Nephron progenitor cell (in vitro differentiated cells): ENCODE measurements at regions not wholly inside any gene's neighbourhood (a gene's known extent, or its start where the extent isn't known, plus 50 kb on each side); places are given as distances from the start of the nearest gene placed in this dataset.

Experiments used
- DNase-seq: peaks from one replicate; pipeline ENCODE4 v3.0.0; 2021
- H3K27ac Mint-ChIP-seq: 2 replicates; pipeline ENCODE4 v1.8.0; 2021; ENCODE audit warnings: mild to moderate bottlenecking, moderate library complexity, mixed read lengths
- H3K27me3 Mint-ChIP-seq: 2 replicates; pipeline ENCODE4 v1.8.0; 2021; ENCODE audit warnings: mild to moderate bottlenecking, low read depth, mixed read lengths; ENCODE audit not compliant: poor library complexity
- H3K36me3 Mint-ChIP-seq: 2 replicates; pipeline ENCODE4 v1.8.0; 2021; ENCODE audit warnings: low read depth, mixed read lengths
- H3K4me1 Mint-ChIP-seq: 2 replicates; pipeline ENCODE4 v1.8.0; 2021; ENCODE audit warnings: mixed read lengths
- H3K4me3 Mint-ChIP-seq: 2 replicates; pipeline ENCODE4 v1.8.0; 2021; ENCODE audit warnings: mild to moderate bottlenecking, moderate library complexity, mixed read lengths
- H3K9me3 Mint-ChIP-seq: 2 replicates; pipeline ENCODE4 v1.8.0; 2021; ENCODE audit warnings: mild to moderate bottlenecking, moderate library complexity, mixed read lengths
- TF ChIP-seq, protein P1 (sequence below): fragments of 200-600 bp; sonication (generic); IDR thresholded peaks from 2 replicates; pipeline ENCODE4 v1.5.0; 2021; ENCODE audit warnings: antibody characterized with exemption

DNA sequence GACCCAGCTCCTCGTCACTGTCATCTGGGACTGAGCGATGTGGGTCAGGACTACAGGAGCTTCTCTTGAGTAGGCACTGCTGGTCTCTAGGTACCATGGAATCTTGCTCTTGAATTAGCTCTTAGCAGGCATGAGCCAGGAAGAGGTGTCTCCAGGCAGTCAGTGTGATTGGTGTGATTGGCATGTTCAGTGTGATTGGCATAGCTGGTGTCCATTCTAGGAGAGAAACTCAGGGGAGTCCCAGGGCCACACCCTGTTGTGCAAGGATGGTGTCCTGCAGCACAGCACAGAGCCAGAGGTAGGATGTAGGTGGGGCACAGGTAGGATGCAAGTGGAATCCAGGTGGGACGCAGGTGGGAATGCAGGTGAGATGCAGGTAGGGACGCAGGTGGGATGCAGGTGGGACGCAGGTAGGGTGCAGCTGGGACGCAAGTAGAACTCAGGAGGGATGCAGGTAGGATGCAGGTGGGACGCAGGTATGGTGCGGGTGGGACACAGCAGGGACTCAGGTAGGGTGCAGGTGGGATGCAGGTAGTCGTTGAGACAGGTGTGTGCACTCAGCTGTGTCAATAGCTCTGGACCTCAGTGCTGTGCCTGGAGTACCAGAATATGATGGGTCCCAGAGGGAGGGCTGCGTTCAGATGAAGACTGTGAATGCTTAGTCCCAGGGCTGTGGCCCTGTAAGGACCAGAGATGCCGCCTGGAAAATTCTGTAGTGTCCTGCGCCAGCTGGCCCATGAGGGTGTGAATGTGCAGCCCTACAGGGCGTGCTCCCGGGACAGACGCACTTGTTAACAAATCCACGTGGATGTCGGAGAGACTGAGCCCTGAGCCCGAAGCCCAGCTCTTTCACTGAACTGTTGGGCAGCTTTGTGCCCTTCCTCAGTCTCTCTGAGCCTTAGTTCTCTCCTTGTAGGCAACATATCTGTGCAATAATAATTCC is 248.2 kb upstream of the PITRM1 start:
- H3K27me3 Mint-ChIP-seq: peaks cover 5% of the 10 kb centered on the region
- peak overlapping the region; percentile 30 for H3K27ac Mint-ChIP-seq
- no peaks in the 10 kb centered on the region for H3K9me3 Mint-ChIP-seq
- H3K36me3 Mint-ChIP-seq: no peaks in the 10 kb centered on the region
- no peak overlapping the region for H3K4me3 Mint-ChIP-seq
- peaks cover 26% of the 10 kb centered on the region for H3K4me1 Mint-ChIP-seq
- TF ChIP-seq, protein P1, sequence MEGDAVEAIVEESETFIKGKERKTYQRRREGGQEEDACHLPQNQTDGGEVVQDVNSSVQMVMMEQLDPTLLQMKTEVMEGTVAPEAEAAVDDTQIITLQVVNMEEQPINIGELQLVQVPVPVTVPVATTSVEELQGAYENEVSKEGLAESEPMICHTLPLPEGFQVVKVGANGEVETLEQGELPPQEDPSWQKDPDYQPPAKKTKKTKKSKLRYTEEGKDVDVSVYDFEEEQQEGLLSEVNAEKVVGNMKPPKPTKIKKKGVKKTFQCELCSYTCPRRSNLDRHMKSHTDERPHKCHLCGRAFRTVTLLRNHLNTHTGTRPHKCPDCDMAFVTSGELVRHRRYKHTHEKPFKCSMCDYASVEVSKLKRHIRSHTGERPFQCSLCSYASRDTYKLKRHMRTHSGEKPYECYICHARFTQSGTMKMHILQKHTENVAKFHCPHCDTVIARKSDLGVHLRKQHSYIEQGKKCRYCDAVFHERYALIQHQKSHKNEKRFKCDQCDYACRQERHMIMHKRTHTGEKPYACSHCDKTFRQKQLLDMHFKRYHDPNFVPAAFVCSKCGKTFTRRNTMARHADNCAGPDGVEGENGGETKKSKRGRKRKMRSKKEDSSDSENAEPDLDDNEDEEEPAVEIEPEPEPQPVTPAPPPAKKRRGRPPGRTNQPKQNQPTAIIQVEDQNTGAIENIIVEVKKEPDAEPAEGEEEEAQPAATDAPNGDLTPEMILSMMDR: no peak
- no peak for DNase-seq

DNA sequence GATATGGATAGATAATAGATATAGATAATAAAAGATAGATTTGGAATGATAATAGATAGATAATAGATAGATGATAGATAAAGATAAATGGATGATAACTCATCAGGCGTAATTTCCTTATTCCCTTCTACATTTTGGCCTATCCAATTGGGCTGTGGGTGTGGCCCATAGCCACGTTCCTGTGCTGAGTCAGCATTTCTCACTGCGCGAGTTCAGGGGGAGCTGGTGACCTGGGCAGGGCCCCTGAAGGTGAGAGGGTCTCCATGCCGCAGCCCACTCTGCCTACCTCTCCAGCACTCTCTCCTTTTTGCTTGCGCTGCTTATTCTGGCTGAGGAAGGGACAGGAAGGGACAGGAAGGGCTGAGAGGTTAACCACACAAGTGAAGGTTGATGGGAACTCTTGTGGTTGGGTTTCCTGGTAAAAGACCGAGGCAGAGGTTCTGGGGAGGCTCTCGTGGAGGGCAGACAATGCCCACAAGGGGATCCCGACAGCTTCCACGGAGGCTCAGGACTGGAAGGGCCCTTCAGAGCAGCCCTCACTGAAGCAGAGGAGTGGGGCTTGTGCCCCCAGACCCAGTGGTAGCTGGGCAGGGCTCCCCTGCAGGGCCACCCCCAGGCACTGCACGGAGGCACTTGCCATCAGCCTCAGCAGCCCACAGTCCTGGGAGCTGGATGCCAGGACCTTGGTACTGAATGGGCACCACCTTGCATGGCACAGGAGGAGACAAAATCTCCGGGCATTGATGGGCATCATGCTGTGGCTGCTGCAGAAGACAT is 247.3 kb upstream of the PITRM1 start:
- no peak for DNase-seq
- Mint-ChIP-seq H3K4me1 (peaks cover 27% of the 10 kb centered on the region), H3K9me3 (no peaks in the 10 kb centered on the region), H3K27ac (no peak overlapping the region), H3K27me3 (peaks cover 5% of the 10 kb centered on the region), H3K4me3 (no peak overlapping the region), H3K36me3 (no peaks in the 10 kb centered on the region)
- TF ChIP-seq, protein P1: no peak

DNA sequence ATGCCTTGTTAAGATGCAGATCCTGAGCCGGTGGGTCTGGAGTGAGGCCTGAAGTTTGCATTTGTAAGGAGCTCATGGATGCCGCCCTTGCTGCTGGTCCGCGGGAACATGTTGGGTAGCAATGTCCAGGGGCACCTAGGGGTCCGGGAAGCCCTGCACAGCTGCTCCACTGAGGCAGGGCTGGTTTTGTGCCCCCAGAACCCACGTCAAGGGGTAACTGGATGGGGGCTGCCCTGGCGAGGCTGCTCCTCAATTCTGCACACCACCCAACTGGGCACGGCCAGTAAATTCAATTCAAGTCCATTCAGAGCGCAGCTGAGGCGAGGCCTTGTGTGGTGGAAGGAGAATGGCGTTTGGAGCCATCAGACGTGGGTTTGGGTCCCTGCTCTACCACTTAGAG is 246.3 kb upstream of the PITRM1 start:
- Mint-ChIP-seq H3K27me3 (peaks cover 5% of the 10 kb centered on the region), H3K27ac (no peak overlapping the region), H3K36me3 (no peaks in the 10 kb centered on the region), H3K9me3 (no peaks in the 10 kb centered on the region), H3K4me3 (no peak overlapping the region), H3K4me1 (peaks cover 33% of the 10 kb centered on the region)
- no peak for DNase-seq
- TF ChIP-seq, protein P1: no peak

DNA sequence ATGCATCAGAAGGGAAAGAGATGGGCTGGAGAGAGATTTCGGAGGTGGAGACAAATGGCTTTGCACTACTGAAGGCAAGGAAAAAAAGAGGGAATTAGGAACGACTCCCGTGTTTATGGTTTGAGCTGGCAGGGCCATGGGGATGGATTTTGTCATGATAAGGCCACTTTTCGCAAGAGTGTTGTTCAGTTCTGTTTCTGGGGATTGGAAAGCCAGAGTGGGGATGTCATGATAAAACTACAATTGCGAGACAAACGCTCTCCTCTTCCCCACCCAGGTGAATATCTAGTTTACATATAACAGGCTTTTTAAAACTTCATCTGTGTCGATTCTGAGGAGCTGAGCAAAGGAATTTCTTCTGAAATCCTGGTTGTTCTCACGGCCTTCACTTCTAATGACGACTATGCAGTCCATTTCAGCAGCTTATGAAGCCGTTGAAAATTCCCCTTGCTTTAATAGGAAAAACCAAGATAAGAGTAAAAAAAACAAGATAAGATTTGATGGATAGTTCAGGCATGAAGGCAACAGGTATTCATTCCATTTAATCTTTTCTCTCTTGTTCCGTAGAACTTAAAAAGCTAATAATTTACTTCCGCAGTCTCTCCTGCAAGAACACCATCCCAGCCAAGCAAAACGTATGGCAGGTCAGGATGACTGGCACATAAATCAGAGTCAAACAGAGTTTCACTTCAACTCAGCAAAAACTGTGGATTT is 245.6 kb upstream of the PITRM1 start:
- Mint-ChIP-seq H3K27ac (peak overlapping the region; percentile 7), H3K27me3 (peaks cover 5% of the 10 kb centered on the region), H3K9me3 (no peaks in the 10 kb centered on the region), H3K4me3 (no peak overlapping the region), H3K4me1 (peaks cover 26% of the 10 kb centered on the region), H3K36me3 (no peaks in the 10 kb centered on the region)
- TF ChIP-seq, protein P1: no peak
- no peak for DNase-seq

DNA sequence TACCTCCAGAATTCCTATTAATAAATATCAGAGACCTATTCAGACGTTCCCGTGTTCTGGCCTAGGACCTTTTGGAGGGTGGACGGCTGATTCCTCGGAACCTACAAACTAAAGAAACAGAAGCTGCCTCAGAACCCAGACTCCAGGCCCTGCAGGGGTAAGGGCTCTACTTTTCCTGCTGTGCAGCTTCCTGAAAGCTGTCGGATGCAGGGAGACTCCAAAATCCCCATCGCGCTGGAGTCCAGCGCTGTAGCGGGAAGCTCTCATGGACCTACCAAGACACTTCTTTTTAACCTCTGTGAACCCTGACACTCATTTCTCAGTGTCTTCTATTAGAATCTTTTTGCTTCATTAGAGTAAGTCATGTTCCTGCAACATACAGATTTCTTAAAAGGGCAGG is 244.5 kb upstream of the PITRM1 start:
- H3K9me3 Mint-ChIP-seq: no peaks in the 10 kb centered on the region
- DNase-seq: no peak
- TF ChIP-seq, protein P1: no peak
- H3K27me3 Mint-ChIP-seq: no peaks in the 10 kb centered on the region
- no peak overlapping the region for H3K4me3 Mint-ChIP-seq
- H3K4me1 Mint-ChIP-seq: peaks cover 30% of the 10 kb centered on the region
- H3K27ac Mint-ChIP-seq: no peak overlapping the region
- H3K36me3 Mint-ChIP-seq: no peaks in the 10 kb centered on the region
